ENCODE measurements at regions not wholly inside any gene's neighbourhood (a gene's known extent, or its start where the extent isn't known, plus 50 kb on each side); places are given as distances from the start of the nearest gene placed in this dataset.

- no peak for DNase-seq (ENCODE audit: low spot score)
- TF ChIP-seq CTCF (IDR thresholded peaks at IDR 0.05; ENCODE audit: extremely low read depth, insufficient read depth, missing control alignments): no peak
- in situ Hi-C loops (cut with MboI; ENCODE audit: low pct_unique_long_range_greater_than_20kb, low sequenced_read_pairs, unreplicated experiment): no loop called here
These were observed 207.6 kb upstream of the NSMCE3 start for GRCh38 chr15:29477256-29477655.

- no peak for TF ChIP-seq CTCF (IDR thresholded peaks at IDR 0.05; ENCODE audit: extremely low read depth, insufficient read depth, missing control alignments)
- DNase-seq (ENCODE audit: low spot score): peak; percentile 3
- in situ Hi-C loops (cut with MboI; ENCODE audit: low pct_unique_long_range_greater_than_20kb, low sequenced_read_pairs, unreplicated experiment): no loop called here
These were observed 207.0 kb upstream of the NSMCE3 start for GRCh38 chr15:29476503-29477080.

- TF ChIP-seq CTCF (IDR thresholded peaks at IDR 0.05; ENCODE audit: extremely low read depth, insufficient read depth, missing control alignments): no peak
- in situ Hi-C loops (cut with MboI; ENCODE audit: low pct_unique_long_range_greater_than_20kb, low sequenced_read_pairs, unreplicated experiment): no loop called here
- no peak for DNase-seq (ENCODE audit: low spot score)
These were observed 205.5 kb upstream of the NSMCE3 start for GRCh38 chr15:29475096-29475495.

- no peak for DNase-seq (ENCODE audit: low spot score)
- no peak for TF ChIP-seq CTCF (IDR thresholded peaks at IDR 0.05; ENCODE audit: extremely low read depth, insufficient read depth, missing control alignments)
- in situ Hi-C loops (cut with MboI; ENCODE audit: low pct_unique_long_range_greater_than_20kb, low sequenced_read_pairs, unreplicated experiment): no loop called here
These were observed 204.0 kb upstream of the NSMCE3 start for GRCh38 chr15:29473621-29474105.

GRCh38 chr15:29472901-29473445 lies 203.4 kb upstream of the NSMCE3 start:
- no peak for DNase-seq (ENCODE audit: low spot score)
- no peak for TF ChIP-seq CTCF (IDR thresholded peaks at IDR 0.05; ENCODE audit: extremely low read depth, insufficient read depth, missing control alignments)
- in situ Hi-C loops (cut with MboI; ENCODE audit: low pct_unique_long_range_greater_than_20kb, low sequenced_read_pairs, unreplicated experiment): no loop called here

- in situ Hi-C loops (cut with MboI; ENCODE audit: low pct_unique_long_range_greater_than_20kb, low sequenced_read_pairs, unreplicated experiment): no loop called here
- TF ChIP-seq CTCF (IDR thresholded peaks at IDR 0.05; ENCODE audit: extremely low read depth, insufficient read depth, missing control alignments): no peak
- no peak for DNase-seq (ENCODE audit: low spot score)
These were observed 202.1 kb upstream of the NSMCE3 start for GRCh38 chr15:29471757-29472156.

All from GM13977 (cell line).